ENCODE measurements at regions not wholly inside any gene's neighbourhood (a gene's known extent, or its start where the extent isn't known, plus 50 kb on each side); places are given as distances from the start of the nearest gene placed in this dataset.

- no peak for DNase-seq (ENCODE audit: low spot score)
Measured at GRCh38 chr9:75616052-75616451, 274.4 kb upstream of the PCSK5 start.

- DNase-seq (ENCODE audit: low spot score) = no peak
Measured at GRCh38 chr9:75616841-75617566, 273.5 kb upstream of the PCSK5 start.

GRCh38 chr9:75623462-75623861, 267.0 kb upstream of the PCSK5 start:
- no peak for DNase-seq (ENCODE audit: low spot score)

- no peak for DNase-seq (ENCODE audit: low spot score)
Measured at GRCh38 chr9:75624998-75625397, 265.5 kb upstream of the PCSK5 start.

GRCh38 chr9:75626860-75627259, 263.6 kb upstream of the PCSK5 start:
- DNase-seq (ENCODE audit: low spot score) = no peak

GRCh38 chr9:75628952-75629351, 261.5 kb upstream of the PCSK5 start:
- DNase-seq (ENCODE audit: low spot score) = no peak

GRCh38 chr9:75633451-75634057, 256.9 kb upstream of the PCSK5 start:
- DNase-seq (ENCODE audit: low spot score) = no peak

- DNase-seq (ENCODE audit: low spot score) = no peak
Measured at GRCh38 chr9:75636427-75637045, 253.9 kb upstream of the PCSK5 start.

- no peak for DNase-seq (ENCODE audit: low spot score)
Measured at GRCh38 chr9:75639971-75640610, 250.4 kb upstream of the PCSK5 start.

GRCh38 chr9:75642522-75642921, 248.0 kb upstream of the PCSK5 start:
- DNase-seq (ENCODE audit: low spot score) = no peak

GRCh38 chr9:75644649-75645048, 245.8 kb upstream of the PCSK5 start:
- no peak for DNase-seq (ENCODE audit: low spot score)

GRCh38 chr9:75648034-75648433, 242.4 kb upstream of the PCSK5 start:
- no peak for DNase-seq (ENCODE audit: low spot score)

GRCh38 chr9:75649060-75649459, 241.4 kb upstream of the PCSK5 start:
- no peak for DNase-seq (ENCODE audit: low spot score)

GRCh38 chr9:75651709-75652108, 238.8 kb upstream of the PCSK5 start:
- no peak for DNase-seq (ENCODE audit: low spot score)

- DNase-seq (ENCODE audit: low spot score) = no peak
Measured at GRCh38 chr9:75653335-75653734, 237.1 kb upstream of the PCSK5 start.

- DNase-seq (ENCODE audit: low spot score) = no peak
Measured at GRCh38 chr9:75653750-75654149, 236.7 kb upstream of the PCSK5 start.

- no peak for DNase-seq (ENCODE audit: low spot score)
Measured at GRCh38 chr9:75657015-75657414, 233.5 kb upstream of the PCSK5 start.

- DNase-seq (ENCODE audit: low spot score) = no peak
Measured at GRCh38 chr9:75658301-75658905, 232.1 kb upstream of the PCSK5 start.

GRCh38 chr9:75664597-75664996, 225.9 kb upstream of the PCSK5 start:
- no peak for DNase-seq (ENCODE audit: low spot score)

GRCh38 chr9:75666856-75667554, 223.5 kb upstream of the PCSK5 start:
- DNase-seq (ENCODE audit: low spot score) = no peak

- DNase-seq (ENCODE audit: low spot score) = no peak
Measured at GRCh38 chr9:75669721-75670120, 220.8 kb upstream of the PCSK5 start.

GRCh38 chr9:75671354-75671753, 219.1 kb upstream of the PCSK5 start:
- no peak for DNase-seq (ENCODE audit: low spot score)
